T-helper 2 cell treated with Interferon-gamma antibody and Interleukin-4, amounts not matched to agents 5 μg/mL and 100 μg/mL, for 36 hours (primary cell): ENCODE measurements at regions not wholly inside any gene's neighbourhood (a gene's known extent, or its start where the extent isn't known, plus 50 kb on each side); places are given as distances from the start of the nearest gene placed in this dataset.

Experiments
- DNase-seq: peaks from one replicate; pipeline ENCODE4 v3.0.0; 2021; ENCODE audit warnings: low spot score
- H3K27ac Mint-ChIP-seq: one replicate; pipeline ENCODE4 v1.8.0; 2021; ENCODE audit warnings: mild to moderate bottlenecking, mixed read lengths
- H3K27me3 Mint-ChIP-seq: one replicate; pipeline ENCODE4 v1.8.0; 2021; ENCODE audit warnings: low read depth, mixed read lengths
- H3K36me3 Mint-ChIP-seq: one replicate; pipeline ENCODE4 v1.8.0; 2021; ENCODE audit warnings: low read depth, mixed read lengths
- H3K4me1 Mint-ChIP-seq: one replicate; pipeline ENCODE4 v1.8.0; 2021; ENCODE audit warnings: low read depth, mixed read lengths
- H3K4me3 Mint-ChIP-seq: one replicate; pipeline ENCODE4 v1.8.0; 2022; ENCODE audit warnings: mild to moderate bottlenecking, moderate library complexity, mixed read lengths
- H3K9me3 Mint-ChIP-seq: one replicate; pipeline ENCODE4 v1.8.0; 2021; ENCODE audit warnings: mixed read lengths

DNA sequence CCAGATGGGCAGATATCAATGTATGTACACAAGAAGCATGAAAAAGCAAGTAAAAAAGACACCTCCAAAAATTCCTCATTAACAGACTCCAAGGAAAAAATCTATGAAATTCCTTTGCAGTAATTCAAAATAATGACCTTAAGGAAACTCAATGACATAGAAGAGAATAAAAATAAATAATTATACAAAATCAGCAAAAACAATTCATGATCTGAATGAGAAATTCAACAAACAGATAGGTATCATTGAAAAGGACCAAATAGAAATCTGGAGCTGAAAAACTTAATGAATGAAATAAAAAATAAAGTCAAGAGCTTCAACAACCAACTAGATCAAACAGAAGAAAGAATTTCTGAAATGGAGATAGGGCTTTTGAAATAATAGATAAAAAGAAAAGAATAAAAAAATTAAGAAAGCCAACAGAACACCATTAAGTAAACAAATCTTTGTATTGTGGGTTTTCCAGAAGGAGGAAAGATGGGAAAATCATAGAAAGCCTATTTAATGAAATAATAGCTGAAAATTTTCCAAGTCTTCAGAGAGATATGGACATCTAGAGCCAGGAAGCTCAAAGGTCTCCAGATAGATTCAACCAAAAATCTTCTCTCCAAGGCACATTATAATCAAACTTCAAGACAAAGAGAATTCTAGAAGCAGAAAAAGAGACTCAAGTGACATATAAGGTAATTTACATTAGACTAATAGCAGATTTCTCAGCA lies 52.0 kb upstream of the KCNK1 start:
- Mint-ChIP-seq H3K36me3 (no peaks in the 10 kb centered on the region), H3K4me3 (no peak overlapping the region), H3K9me3 (peaks cover 29% of the 10 kb centered on the region), H3K27ac (no peak overlapping the region), H3K4me1 (no peaks in the 10 kb centered on the region), H3K27me3 (peaks cover 18% of the 10 kb centered on the region)
- no peak for DNase-seq
